HepG2 (cell line): ENCODE measurements at regions not wholly inside any gene's neighbourhood (a gene's known extent, or its start where the extent isn't known, plus 50 kb on each side); places are given as distances from the start of the nearest gene placed in this dataset.

Source experiments
- ATAC-seq: fragments of 200-7000 bp; cut with Tn5 transposase; 3 replicates; pipeline ENCODE4 v1.9.1; 2020; ENCODE audit warnings: mild to moderate bottlenecking, moderate library complexity
- BruUV-seq: library from RNA; stranded (reverse); fragments of 400-500 nt; replicated peaks from 2 replicates; lab custom pipeline; 2021; lab: Mats Ljungman, UMichigan
- CTCF ChIA-PET: fragments of 300-600 bp; formaldehyde crosslinking; extraction: SDS; loops from one replicate; lab custom pipeline; 2021; ENCODE audit warnings: low total read pairs, inconsistent platforms, low intra/inter-chr PET ratio; lab: Yijun Ruan, JAX
- POLR2A ChIA-PET: fragments of 350-600 bp; sonication (Branson Sonifier 250); formaldehyde crosslinking; loops from one replicate; lab custom pipeline; 2020; ENCODE audit warnings: antibody characterized with exemption, inconsistent platforms; lab: Yijun Ruan, JAX
- DNase-seq: peaks from one replicate; pipeline ENCODE4 v3.0.0-alpha.2; 2015; ENCODE audit warnings: low spot score
- FAIRE-seq: peaks from 3 replicates; lab custom pipeline; 2011; peaks lifted over from hg19 to GRCh38; lab: Jason Lieb, UNC
- H2AFZ ChIP-seq: one replicate; pipeline ENCODE4 v1.6.1; 2011; ENCODE audit warnings: low read length, inconsistent platforms
- H3K27ac ChIP-seq: fragments of 300-600 bp; 3 replicates; pipeline ENCODE4 v1.8.0; 2011; ENCODE audit warnings: mixed run types, mild to moderate bottlenecking, mixed read lengths, low read length, inconsistent platforms; ENCODE audit not compliant: insufficient read depth; ENCODE audit errors: extremely low read length
- H3K27me3 ChIP-seq, 2 experiments: fragments of 200-600 bp in 1 of 2; 2 replicates in 1 of 2; 3 replicates in 1 of 2; pipeline versions ENCODE4 v1.6.0 to v1.8.0; 2011; ENCODE audit warnings: low read length in 2 of 2, mild to moderate bottlenecking in 2 of 2, moderate library complexity in 2 of 2, inconsistent platforms in 1 of 2; ENCODE audit not compliant: insufficient read depth in 2 of 2, control insufficient read depth in 1 of 2
- H3K36me3 ChIP-seq, 2 experiments: fragments of 200-600 bp in 1 of 2; replicated peaks in 1 of 2; 2 replicates in 1 of 2; 3 replicates in 1 of 2; pipeline versions ENCODE4 v1.5.1 to v1.8.0; 2011; ENCODE audit warnings: low read length in 2 of 2, inconsistent platforms in 1 of 2; ENCODE audit not compliant: insufficient read depth in 2 of 2, control insufficient read depth in 1 of 2
- H3K4me1 ChIP-seq: 2 replicates; pipeline ENCODE4 v1.5.1; 2012; ENCODE audit warnings: low read length, inconsistent platforms; ENCODE audit not compliant: insufficient read depth
- H3K4me2 ChIP-seq: 2 replicates; pipeline ENCODE4 v1.6.0; 2011; ENCODE audit warnings: low read depth, low read length, inconsistent platforms
- H3K4me3 ChIP-seq, 3 experiments: fragments of 200-600 bp in 1 of 3; sonication (generic), shearing (Covaris generic) in 1 of 3; replicated peaks in 1 of 3; 2 replicates each; pipeline ENCODE4 v1.5.1; 2011 to 2016; ENCODE audit warnings: low read length in 3 of 3, inconsistent platforms in 2 of 3, low read depth in 2 of 3, mild to moderate bottlenecking in 2 of 3, control low read depth in 1 of 3, mixed read lengths in 1 of 3; ENCODE audit not compliant: insufficient read depth in 1 of 3
- H3K79me2 ChIP-seq: one replicate; pipeline ENCODE4 v1.6.1; 2011; ENCODE audit warnings: low read length, inconsistent platforms; ENCODE audit not compliant: insufficient read depth
- H3K9ac ChIP-seq: 2 replicates; pipeline ENCODE4 v1.6.0; 2011; ENCODE audit warnings: mild to moderate bottlenecking, low read depth, low read length, inconsistent platforms; ENCODE audit not compliant: insufficient read depth
- H3K9me3 ChIP-seq: 2 replicates; pipeline ENCODE4 v1.5.1; 2012; ENCODE audit warnings: mild to moderate bottlenecking, low read length
- H4K20me1 ChIP-seq: 2 replicates; pipeline ENCODE4 v1.6.0; 2011; ENCODE audit warnings: inconsistent platforms, mild to moderate bottlenecking, low read length, moderate library complexity; ENCODE audit not compliant: insufficient read depth
- ATF4 ChIP-seq, 2 experiments: fragments of 450-650 bp in 1 of 2; sonication (generic) in 1 of 2; formaldehyde crosslinking; IDR thresholded peaks; 2 replicates each; pipeline versions ENCODE4 v1.5.0 to v1.8.0; 2020 to 2022; ENCODE audit warnings: mild to moderate bottlenecking in 1 of 2, missing genetic modification reagents in 1 of 2
- BCL6 ChIP-seq: IDR thresholded peaks from 2 replicates; pipeline ENCODE4 v1.6.1; 2016; ENCODE audit warnings: missing genetic modification reagents, missing compliant biosample characterization
- CREM ChIP-seq, 2 experiments: sonication (generic) in 1 of 2; formaldehyde crosslinking in 1 of 2; IDR thresholded peaks; 2 replicates each; pipeline versions ENCODE4 v1.4.0 to v1.6.1; 2016 to 2020; ENCODE audit warnings: antibody characterized with exemption in 1 of 2, mild to moderate bottlenecking in 1 of 2, missing genetic modification reagents in 1 of 2
- FOXP1 ChIP-seq, 2 experiments: fragments of 450-650 bp in 1 of 2; IDR thresholded peaks; 2 replicates each; pipeline ENCODE4 v1.6.1; 2017 to 2018; ENCODE audit warnings: antibody characterized with exemption in 1 of 2
- GATAD1 ChIP-seq: IDR thresholded peaks from 2 replicates; pipeline ENCODE4 v1.6.1; 2016; ENCODE audit warnings: missing genetic modification reagents, missing compliant biosample characterization
- KAT7 ChIP-seq: IDR thresholded peaks from 2 replicates; pipeline ENCODE4 v1.6.1; 2018; ENCODE audit warnings: borderline replicate concordance, missing compliant biosample characterization
- KLF16 ChIP-seq, 2 experiments: sonication (generic) in 1 of 2; formaldehyde crosslinking in 1 of 2; IDR thresholded peaks; 2 replicates each; pipeline versions ENCODE4 v1.6.1 to v1.8.0; 2016 to 2023; ENCODE audit warnings: missing genetic modification reagents in 2 of 2, missing compliant biosample characterization in 1 of 2
- MIXL1 ChIP-seq: IDR thresholded peaks from 2 replicates; pipeline ENCODE4 v1.6.1; 2016
- NR2C2 ChIP-seq: sonication (generic); formaldehyde crosslinking; IDR thresholded peaks from 2 replicates; pipeline ENCODE4 v1.4.0; 2020; ENCODE audit warnings: missing genetic modification reagents, mild to moderate bottlenecking, moderate library complexity, borderline replicate concordance
- RCOR2 ChIP-seq: IDR thresholded peaks from 2 replicates; pipeline ENCODE4 v1.6.1; 2016; ENCODE audit warnings: missing biosample characterization, missing genetic modification reagents
- SOX5 ChIP-seq: IDR thresholded peaks from 2 replicates; pipeline ENCODE4 v1.6.1; 2016; ENCODE audit warnings: borderline replicate concordance
- SOX6 ChIP-seq, 2 experiments: fragments of 450-650 bp in 1 of 2; sonication (generic) in 1 of 2; formaldehyde crosslinking in 1 of 2; IDR thresholded peaks; 2 replicates each; pipeline versions ENCODE4 v1.4.0 to v1.6.1; 2017 to 2020; ENCODE audit warnings: antibody characterized with exemption in 1 of 2, mild to moderate bottlenecking in 1 of 2, missing genetic modification reagents in 1 of 2
- TCF7L2 ChIP-seq: IDR thresholded peaks from 2 replicates; pipeline ENCODE4 v1.6.1; 2011; ENCODE audit warnings: mild to moderate bottlenecking, low read depth, low read length, moderate library complexity
- ZKSCAN1 ChIP-seq: fragments of 150-350 bp; IDR thresholded peaks from 2 replicates; pipeline ENCODE4 v1.6.1; 2014; ENCODE audit warnings: low read length
- ZMYM4 ChIP-seq: sonication (generic); formaldehyde crosslinking; IDR thresholded peaks from 2 replicates; pipeline ENCODE4 v1.8.1; 2023; ENCODE audit warnings: mild to moderate bottlenecking, missing genetic modification reagents
- ZNF3 ChIP-seq: IDR thresholded peaks from 2 replicates; pipeline ENCODE4 v1.7.0; 2017; ENCODE audit warnings: inconsistent platforms
- ZNF431 ChIP-seq: sonication (generic); formaldehyde crosslinking; IDR thresholded peaks from 2 replicates; pipeline ENCODE4 v1.9.0; 2022; ENCODE audit warnings: missing genetic modification reagents, low read depth, mild to moderate bottlenecking, borderline replicate concordance
- ZNF501 ChIP-seq: sonication (generic); formaldehyde crosslinking; IDR thresholded peaks from 2 replicates; pipeline ENCODE4 v1.5.1; 2020; ENCODE audit warnings: mild to moderate bottlenecking, moderate library complexity, missing genetic modification reagents
- ZNF589 ChIP-seq: sonication (generic); formaldehyde crosslinking; conservative IDR thresholded peaks from 2 replicates; pipeline ENCODE4 v1.8.0; 2022; ENCODE audit warnings: mild to moderate bottlenecking, moderate library complexity, missing genetic modification reagents
- ZNF644 ChIP-seq: IDR thresholded peaks from 2 replicates; pipeline ENCODE4 v1.6.1; 2016; ENCODE audit warnings: low read depth
- WGBS: methylation state at CpG from one replicate; pipeline ENCODE4 v1.1.6; 2017; ENCODE audit warnings: low lambda C conversion rate; 5-methylcytosine and 5-hydroxymethylcytosine counted together
- in situ Hi-C: cut with HindIII; loops from 2 replicates; pipeline ENCODE4 v1.10.0; 2017; ENCODE audit warnings: low pct_unique_long_range_greater_than_20kb; ENCODE audit not compliant: extremely low pct_ligation_motif_present
- intact Hi-C: fragments of 100-400 bp; cut with micrococcal nuclease; formaldehyde crosslinking; loops from one replicate; pipeline ENCODE4 v1.10.0; 2022; ENCODE audit not compliant: unreplicated experiment

DNA sequence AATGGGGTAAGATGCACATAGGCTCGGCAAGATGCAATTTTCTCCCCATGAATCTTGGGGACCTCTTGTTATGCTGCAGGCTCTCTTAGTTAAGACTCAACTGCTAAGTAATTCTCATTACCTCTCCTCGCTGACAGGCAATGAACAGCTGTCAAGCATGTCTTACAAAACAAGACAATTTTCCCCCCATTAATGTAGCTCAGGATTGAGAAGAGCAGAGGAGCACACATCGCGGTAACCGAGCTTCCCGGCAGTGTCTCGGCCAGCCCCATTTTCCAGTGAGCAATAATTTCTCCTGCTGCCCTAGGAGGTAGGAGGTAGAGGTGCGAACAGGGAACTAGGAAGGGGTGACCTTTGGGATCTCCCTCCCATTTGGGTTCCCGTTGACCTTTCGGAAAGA, 272.1 kb downstream of the HAPSTR1 start:
- Histone ChIP-seq H3K4me3 (no peak overlapping the region), H4K20me1 (no peaks in the 10 kb centered on the region), H3K27ac (no peak overlapping the region), H3K9me3 (no peaks in the 10 kb centered on the region), H3K79me2 (no peaks in the 10 kb centered on the region), H2AFZ (no peak overlapping the region), H3K4me1 (peaks cover 21% of the 10 kb centered on the region), H3K36me3 (no peaks in the 10 kb centered on the region), H3K27me3 (peaks cover 0 to 3% of the 10 kb centered on the region in 2 experiments; a peak in 1 of 5 replicates), H3K9ac (no peak overlapping the region), H3K4me2 (no peak overlapping the region)
- in situ Hi-C loops = no loop called here
- TF ChIP-seq KAT7 (CRISPR knock-in tag) (no peak), TCF7L2 (no peak)
- no peak for ATAC-seq
- ChIA-PET CTCF (no interaction called here), POLR2A (no interaction called here)
- intact Hi-C loops = no loop called here
- no TSS peak for BruUV-seq
- WGBS = 41% methylated on average over 10 of the region's 10 CpGs
- no peak for DNase-seq
- no peak for FAIRE-seq

- peaks cover 21% of the 10 kb centered on the region for H3K4me1 ChIP-seq
- H4K20me1 ChIP-seq = no peaks in the 10 kb centered on the region
- DNase-seq = peak; percentile 86
- in situ Hi-C loops = no loop called here
- H3K79me2 ChIP-seq = no peaks in the 10 kb centered on the region
- no peaks in the 10 kb centered on the region for H3K36me3 ChIP-seq
- H3K9me3 ChIP-seq = no peaks in the 10 kb centered on the region
- H3K4me2 ChIP-seq = no peak overlapping the region
- no peak overlapping the region for H3K4me3 ChIP-seq
- H3K9ac ChIP-seq = no peak overlapping the region
- H3K27ac ChIP-seq = no peak overlapping the region
- CTCF ChIA-PET = no interaction called here
- no TSS peak for BruUV-seq
- FAIRE-seq = peak; percentile 75
- peak; percentile 69 for ATAC-seq
- intact Hi-C loops = no loop called here
- peaks cover 0 to 6% of the 10 kb centered on the region in 2 experiments; a peak in 1 of 5 replicates for H3K27me3 ChIP-seq
- no peak overlapping the region for H2AFZ ChIP-seq
- 0% methylated on average over 2 of the region's 2 CpGs for WGBS
- POLR2A ChIA-PET = no interaction called here
- TF ChIP-seq SOX5 (CRISPR knock-in tag) (peak; percentile 62; the same call in 1 of the 2 replicates), ZNF3 (CRISPR knock-in tag) (peak; percentile 74; the same call in 1 of the 2 replicates), RCOR2 (peak; percentile 70), ATF4 (CRISPR knock-in tag; IDR thresholded peaks at IDR 0.05) (peak in 1 of 2 experiments; percentile 32; a peak in 1 of 4 replicates), ZNF501 (no peak), ZNF644 (peak; percentile 88), ZNF431 (no peak), ZKSCAN1 (peak; percentile 24; the same call in 1 of the 2 replicates), KLF16 (CRISPR knock-in tag; IDR thresholded peaks at IDR 0.05) (no peak), SOX6 (IDR thresholded peaks at IDR 0.05) (no peak), SOX6 (CRISPR knock-in tag; IDR thresholded peaks at IDR 0.05) (peak; percentile 64; the same call in 1 of the 2 replicates), CREM (IDR thresholded peaks at IDR 0.05) (peak; percentile 18; the same call in 1 of the 2 replicates), CREM (CRISPR knock-in tag; IDR thresholded peaks at IDR 0.05) (no peak), ZMYM4 (peak; percentile 40; the same call in 1 of the 2 replicates), BCL6 (CRISPR knock-in tag) (peak; percentile 41; the same call in 1 of the 2 replicates), ZNF589 (CRISPR knock-in tag) (no peak), GATAD1 (CRISPR knock-in tag) (no peak), NR2C2 (0 out of 2 replicates have a peak, but pooled peaks have one; percentile 44), FOXP1 (IDR thresholded peaks at IDR 0.05) (no peak), FOXP1 (CRISPR knock-in tag; IDR thresholded peaks at IDR 0.05) (0 out of 2 replicates have a peak, but pooled peaks have one; percentile 4), MIXL1 (CRISPR knock-in tag) (no peak)
These were observed 273.4 kb downstream of the HAPSTR1 start for GRCh38 chr16:9364721-9365369.
